GM19025 (cell line): ENCODE measurements at regions not wholly inside any gene's neighbourhood (a gene's known extent, or its start where the extent isn't known, plus 50 kb on each side); places are given as distances from the start of the nearest gene placed in this dataset.
"Not testable (repeated sequence)": the region's sequence is repeated elsewhere in the genome, so short reads cannot be mapped to it uniquely, and the experiment has no call there.

Experiments used
- ATAC-seq: cut with Tn5 transposase; IDR thresholded peaks from one replicate; pipeline ENCODE4 v1.9.1; 2021; ENCODE audit warnings: mild to moderate bottlenecking, low read depth, moderate library complexity; ENCODE audit not compliant: unreplicated experiment

GRCh38 chr10:90224791-90225566, 523.6 kb downstream of the KIF20B start:
- no peak for ATAC-seq

- ATAC-seq, result no peak
Observed at GRCh38 chr10:90226517-90226916, 525.1 kb downstream of the KIF20B start.

- no peak for ATAC-seq
Observed at GRCh38 chr10:90227217-90227656, 525.8 kb downstream of the KIF20B start.

GRCh38 chr10:90227786-90228185, 526.4 kb downstream of the KIF20B start:
- no peak for ATAC-seq

GRCh38 chr10:90229486-90229885, 528.1 kb downstream of the KIF20B start:
- ATAC-seq, result no peak

- ATAC-seq, result not testable (repeated sequence)
Observed at GRCh38 chr10:90233805-90234204, 532.4 kb downstream of the KIF20B start.

GRCh38 chr10:90245623-90246022, 544.2 kb downstream of the KIF20B start:
- no peak for ATAC-seq

- not testable (repeated sequence) for ATAC-seq
Observed at GRCh38 chr10:90250784-90251183, 549.4 kb downstream of the KIF20B start.

GRCh38 chr10:90269699-90270098, 568.3 kb downstream of the KIF20B start:
- no peak for ATAC-seq

- no peak for ATAC-seq
Observed at GRCh38 chr10:90274721-90275468, 573.5 kb downstream of the KIF20B start.

- ATAC-seq, result no peak
Observed at GRCh38 chr10:90276894-90277475, 575.6 kb downstream of the KIF20B start.

GRCh38 chr10:90286406-90286805, 571.4 kb downstream of the HTR7 start:
- ATAC-seq, result no peak

- no peak for ATAC-seq
Observed at GRCh38 chr10:90286941-90287340, 570.9 kb downstream of the HTR7 start.

- no peak for ATAC-seq
Observed at GRCh38 chr10:90288391-90288933, 569.4 kb downstream of the HTR7 start.

GRCh38 chr10:90289037-90289436, 568.8 kb downstream of the HTR7 start:
- ATAC-seq, result no peak

GRCh38 chr10:90293616-90294015, 564.2 kb downstream of the HTR7 start:
- no peak for ATAC-seq

GRCh38 chr10:90294821-90295540, 562.9 kb downstream of the HTR7 start:
- not testable (repeated sequence) for ATAC-seq

GRCh38 chr10:90302031-90302430, 555.8 kb downstream of the HTR7 start:
- not testable (repeated sequence) for ATAC-seq

- ATAC-seq, result no peak
Observed at GRCh38 chr10:90302758-90303481, 554.9 kb downstream of the HTR7 start.

GRCh38 chr10:90304533-90304932, 553.3 kb downstream of the HTR7 start:
- ATAC-seq, result no peak
